ENCODE measurements at regions not wholly inside any gene's neighbourhood (a gene's known extent, or its start where the extent isn't known, plus 50 kb on each side); places are given as distances from the start of the nearest gene placed in this dataset.

GRCh38 chr2:11048335-11049008 lies 106.8 kb upstream of the SLC66A3 start:
- intact Hi-C loops (cut with micrococcal nuclease; ENCODE audit: unreplicated experiment) = no loop called here
- no peak overlapping the region for H3K4me3 Mint-ChIP-seq (ENCODE audit: low read depth, unreplicated experiment)

GRCh38 chr2:11050565-11050964 lies 104.7 kb upstream of the SLC66A3 start:
- Mint-ChIP-seq H3K27me3 (ENCODE audit: unreplicated experiment) (peaks cover 58% of the 10 kb centered on the region), H3K4me3 (ENCODE audit: low read depth, unreplicated experiment) (no peak overlapping the region), H3K4me1 (ENCODE audit: low read depth, unreplicated experiment) (no peaks in the 10 kb centered on the region), H3K27ac (ENCODE audit: unreplicated experiment) (no peak overlapping the region), H3K36me3 (ENCODE audit: insufficient read depth, unreplicated experiment) (no peaks in the 10 kb centered on the region), H3K9me3 (ENCODE audit: low read depth, unreplicated experiment) (no peaks in the 10 kb centered on the region)
- no TSS peak for BruUV-seq (replicated peaks)
- CTCF ChIA-PET = no interaction called here
- no peak for TF ChIP-seq CTCF (IDR thresholded peaks at IDR 0.05; ENCODE audit: unreplicated experiment)
- intact Hi-C loops (cut with micrococcal nuclease; ENCODE audit: unreplicated experiment) = no loop called here
- DNase-seq = no peak

More at GRCh38 chr2:11048335-11049008, 106.8 kb upstream of the SLC66A3 start:
- no peaks in the 10 kb centered on the region for H3K36me3 Mint-ChIP-seq (ENCODE audit: insufficient read depth, unreplicated experiment)
- no peak for TF ChIP-seq CTCF (IDR thresholded peaks at IDR 0.05; ENCODE audit: unreplicated experiment)
- no peak for DNase-seq
- CTCF ChIA-PET = no interaction called here
- BruUV-seq (replicated peaks) = no TSS peak
- no peaks in the 10 kb centered on the region for H3K4me1 Mint-ChIP-seq (ENCODE audit: low read depth, unreplicated experiment)
- no peaks in the 10 kb centered on the region for H3K9me3 Mint-ChIP-seq (ENCODE audit: low read depth, unreplicated experiment)
- H3K27me3 Mint-ChIP-seq (ENCODE audit: unreplicated experiment) = peaks cover 79% of the 10 kb centered on the region
- no peak overlapping the region for H3K27ac Mint-ChIP-seq (ENCODE audit: unreplicated experiment)

- DNase-seq = no peak
- no TSS peak for BruUV-seq (replicated peaks)
- Mint-ChIP-seq H3K9me3 (ENCODE audit: low read depth, unreplicated experiment) (no peaks in the 10 kb centered on the region), H3K27me3 (ENCODE audit: unreplicated experiment) (peaks cover 55% of the 10 kb centered on the region), H3K36me3 (ENCODE audit: insufficient read depth, unreplicated experiment) (no peaks in the 10 kb centered on the region), H3K4me1 (ENCODE audit: low read depth, unreplicated experiment) (no peaks in the 10 kb centered on the region), H3K27ac (ENCODE audit: unreplicated experiment) (no peak overlapping the region), H3K4me3 (ENCODE audit: low read depth, unreplicated experiment) (no peak overlapping the region)
- intact Hi-C loops (cut with micrococcal nuclease; ENCODE audit: unreplicated experiment) = no loop called here
- CTCF ChIA-PET = no interaction called here
- TF ChIP-seq CTCF (IDR thresholded peaks at IDR 0.05; ENCODE audit: unreplicated experiment) = no peak
Observed at GRCh38 chr2:11051280-11051679, 104.0 kb upstream of the SLC66A3 start.

- Mint-ChIP-seq H3K9me3 (ENCODE audit: low read depth, unreplicated experiment) (no peaks in the 10 kb centered on the region), H3K27me3 (ENCODE audit: unreplicated experiment) (peaks cover 72% of the 10 kb centered on the region), H3K27ac (ENCODE audit: unreplicated experiment) (no peak overlapping the region), H3K4me3 (ENCODE audit: low read depth, unreplicated experiment) (no peak overlapping the region), H3K4me1 (ENCODE audit: low read depth, unreplicated experiment) (no peaks in the 10 kb centered on the region), H3K36me3 (ENCODE audit: insufficient read depth, unreplicated experiment) (no peaks in the 10 kb centered on the region)
- TF ChIP-seq CTCF (IDR thresholded peaks at IDR 0.05; ENCODE audit: unreplicated experiment) = no peak
- no TSS peak for BruUV-seq (replicated peaks)
- no peak for DNase-seq
- CTCF ChIA-PET = interaction anchor here (1.0 kb wide), 1 partner anchor 18 kb away, joined by 3 read pairs; no protein-coding TSS in a partner anchor
- intact Hi-C loops (cut with micrococcal nuclease; ENCODE audit: unreplicated experiment) = no loop called here
Observed at GRCh38 chr2:11053546-11053945, 101.7 kb upstream of the SLC66A3 start.

Measured in Calu3 (cell line).